Esophagus squamous epithelium (tissue), 5 donors: ENCODE measurements at regions not wholly inside any gene's neighbourhood (a gene's known extent, or its start where the extent isn't known, plus 50 kb on each side); places are given as distances from the start of the nearest gene placed in this dataset.

Source experiments
- DNase-seq: peaks from one replicate; lab custom pipeline; 2025; lab: John Stamatoyannopoulos, UW
- H3K27ac ChIP-seq, 4 donors: fragments of 200-600 bp; sonication (generic); one replicate each; pipeline ENCODE4 v1.5.1; 2016 to 2019; ENCODE audit warnings: mild to moderate bottlenecking in 1 of 4
- H3K27me3 ChIP-seq, 4 donors: fragments of 200-600 bp; sonication (generic); 1 replicate in 3 of 4; 2 replicates in 1 of 4; pipeline versions ENCODE4 v1.5.1 to v1.6.0; 2017 to 2021; ENCODE audit warnings: antibody characterized with exemption in 1 of 4
- H3K36me3 ChIP-seq, 3 donors: fragments of 200-600 bp; sonication (generic); one replicate each; pipeline ENCODE4 v1.5.1; 2016 to 2019
- H3K4me1 ChIP-seq, 3 donors: fragments of 200-600 bp; sonication (generic); one replicate each; pipeline ENCODE4 v1.5.1; 2017 to 2019
- H3K4me3 ChIP-seq, 4 donors: fragments of 200-600 bp; sonication (generic); 1 replicate in 3 of 4; 2 replicates in 1 of 4; pipeline ENCODE4 v1.5.1; 2016 to 2019; ENCODE audit warnings: mild to moderate bottlenecking in 2 of 4, moderate library complexity in 1 of 4
- H3K9me3 ChIP-seq, 3 donors: fragments of 200-600 bp; sonication (generic); one replicate each; pipeline ENCODE4 v1.5.1; 2016 to 2019
- POLR2A ChIP-seq, 4 donors: fragments of 450-650 bp; IDR thresholded peaks; one replicate each; pipeline ENCODE4 v1.6.1; 2017; ENCODE audit warnings: antibody characterized with exemption in 4 of 4, mild to moderate bottlenecking in 4 of 4, moderate library complexity in 3 of 4
- WGBS, 2 donors: methylation state at CpG; one replicate each; pipeline ENCODE4 v1.1.5; 2018; 5-methylcytosine and 5-hydroxymethylcytosine counted together
- intact Hi-C: fragments of 100-400 bp; cut with DNase I; formaldehyde crosslinking; loops from one replicate; pipeline ENCODE4 v1.15.0; 2022
- TF ChIP-seq, protein P1 (sequence below), 6 experiments: fragments of 450-650 bp in 4 of 6; fragments of 200-600 bp in 2 of 6; sonication (generic) in 2 of 6; IDR thresholded peaks; one replicate each; pipeline ENCODE4 v1.5.1; 2016 to 2019; ENCODE audit warnings: antibody characterized with exemption in 6 of 6, mild to moderate bottlenecking in 4 of 6, moderate library complexity in 4 of 6
- donor health status: DM: yes; HTN: yes; CAD: no.

DNA sequence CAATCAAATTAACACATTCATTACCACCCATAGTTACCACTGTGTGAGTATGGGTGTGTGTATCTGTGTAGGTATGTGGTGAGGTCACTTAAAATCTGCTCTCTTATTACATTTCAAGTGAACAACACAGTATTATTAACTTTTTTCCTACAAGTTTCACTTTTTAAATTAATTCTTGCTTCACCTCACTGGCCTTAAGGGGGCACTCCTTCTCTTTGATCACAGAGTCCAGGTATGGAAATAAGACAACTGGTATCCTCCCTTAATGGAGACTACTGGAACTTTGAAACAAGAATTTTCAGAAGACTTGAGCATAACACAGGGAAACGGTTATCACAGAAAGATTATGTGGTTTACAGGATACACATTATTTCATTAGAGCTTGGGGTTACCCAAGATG, 255.8 kb downstream of the ASXL3 start:
- DNase-seq, result no peak
- TF ChIP-seq, protein P1, sequence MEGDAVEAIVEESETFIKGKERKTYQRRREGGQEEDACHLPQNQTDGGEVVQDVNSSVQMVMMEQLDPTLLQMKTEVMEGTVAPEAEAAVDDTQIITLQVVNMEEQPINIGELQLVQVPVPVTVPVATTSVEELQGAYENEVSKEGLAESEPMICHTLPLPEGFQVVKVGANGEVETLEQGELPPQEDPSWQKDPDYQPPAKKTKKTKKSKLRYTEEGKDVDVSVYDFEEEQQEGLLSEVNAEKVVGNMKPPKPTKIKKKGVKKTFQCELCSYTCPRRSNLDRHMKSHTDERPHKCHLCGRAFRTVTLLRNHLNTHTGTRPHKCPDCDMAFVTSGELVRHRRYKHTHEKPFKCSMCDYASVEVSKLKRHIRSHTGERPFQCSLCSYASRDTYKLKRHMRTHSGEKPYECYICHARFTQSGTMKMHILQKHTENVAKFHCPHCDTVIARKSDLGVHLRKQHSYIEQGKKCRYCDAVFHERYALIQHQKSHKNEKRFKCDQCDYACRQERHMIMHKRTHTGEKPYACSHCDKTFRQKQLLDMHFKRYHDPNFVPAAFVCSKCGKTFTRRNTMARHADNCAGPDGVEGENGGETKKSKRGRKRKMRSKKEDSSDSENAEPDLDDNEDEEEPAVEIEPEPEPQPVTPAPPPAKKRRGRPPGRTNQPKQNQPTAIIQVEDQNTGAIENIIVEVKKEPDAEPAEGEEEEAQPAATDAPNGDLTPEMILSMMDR (IDR thresholded peaks at IDR 0.05), result no peak
- TF ChIP-seq POLR2A (IDR thresholded peaks at IDR 0.05), result no peak

DNA sequence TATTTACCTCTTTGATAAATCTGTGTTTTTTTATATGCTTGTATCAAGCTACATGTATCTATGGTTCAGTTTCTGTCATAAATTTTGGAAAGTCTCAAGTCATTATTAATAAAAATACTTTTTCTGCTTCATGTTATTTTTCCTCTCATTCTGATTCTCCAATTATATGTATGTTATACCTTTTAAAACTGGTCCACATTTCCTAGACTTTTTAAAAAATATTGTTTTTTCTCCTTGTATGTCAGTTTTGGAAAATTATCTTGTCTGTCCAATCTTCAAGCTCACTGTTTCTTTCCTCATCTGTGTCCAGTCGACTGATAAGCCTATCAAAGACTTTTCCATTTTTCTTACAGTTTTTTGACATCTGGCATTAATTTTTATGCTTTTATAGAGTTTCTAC, 253.4 kb downstream of the ASXL3 start:
- intact Hi-C loops, result no loop called here
- H3K9me3 ChIP-seq, result peaks cover 0 to 5% (median 0%) of the 10 kb centered on the region in 3 donors
- no peaks in the 10 kb centered on the region for H3K4me1 ChIP-seq
- WGBS, 2 donors, result 32 to 35% methylated on average over 1 of the region's 1 CpG
- H3K27ac ChIP-seq, result no peak overlapping the region
- no peak overlapping the region for H3K4me3 ChIP-seq
- DNase-seq, result no peak
- TF ChIP-seq, protein P1 (IDR thresholded peaks at IDR 0.05), result no peak
- H3K36me3 ChIP-seq, result no peaks in the 10 kb centered on the region
- H3K27me3 ChIP-seq, result no peaks in the 10 kb centered on the region

More for the DNA sequence above, 255.8 kb downstream of the ASXL3 start:
- no peak overlapping the region for H3K27ac ChIP-seq
- 77 to 90% methylated on average over 1 of the region's 1 CpG for WGBS, 2 donors
- intact Hi-C loops, result no loop called here
- no peaks in the 10 kb centered on the region for H3K36me3 ChIP-seq
- H3K27me3 ChIP-seq, result no peaks in the 10 kb centered on the region
- peaks cover 0 to 7% (median 0%) of the 10 kb centered on the region in 3 donors for H3K4me1 ChIP-seq
- peaks cover 0 to 5% (median 0%) of the 10 kb centered on the region in 3 donors for H3K9me3 ChIP-seq
- H3K4me3 ChIP-seq, result no peak overlapping the region

DNA sequence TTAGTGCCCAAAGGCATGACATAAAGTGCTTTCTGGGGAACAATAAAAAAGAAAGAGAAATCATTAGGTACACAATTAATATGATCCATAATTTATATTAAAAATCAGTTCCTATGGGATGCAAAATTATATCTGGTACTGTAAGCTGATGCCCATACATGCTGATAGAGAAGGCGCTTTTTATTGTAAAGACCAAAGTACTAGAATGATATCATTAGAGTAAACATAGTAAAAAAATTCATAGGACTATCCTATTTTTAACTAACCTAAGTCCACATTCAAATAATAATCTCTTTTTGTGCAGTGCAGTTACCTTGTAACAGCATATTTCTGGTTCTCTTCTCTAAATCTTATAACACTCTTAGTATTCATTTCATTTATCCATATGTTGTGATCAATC, 252.2 kb downstream of the ASXL3 start:
- Histone ChIP-seq H3K9me3 (peaks cover 0 to 5% (median 0%) of the 10 kb centered on the region in 3 donors), H3K4me1 (no peaks in the 10 kb centered on the region), H3K4me3 (no peak overlapping the region), H3K27me3 (no peaks in the 10 kb centered on the region), H3K27ac (no peak overlapping the region), H3K36me3 (no peaks in the 10 kb centered on the region)
- WGBS, 2 donors, result 77 to 93% methylated on average over 1 of the region's 1 CpG
- TF ChIP-seq, protein P1 (IDR thresholded peaks at IDR 0.05), result no peak
- no peak for TF ChIP-seq POLR2A (IDR thresholded peaks at IDR 0.05)
- no peak for DNase-seq
- intact Hi-C loops, result no loop called here

DNA sequence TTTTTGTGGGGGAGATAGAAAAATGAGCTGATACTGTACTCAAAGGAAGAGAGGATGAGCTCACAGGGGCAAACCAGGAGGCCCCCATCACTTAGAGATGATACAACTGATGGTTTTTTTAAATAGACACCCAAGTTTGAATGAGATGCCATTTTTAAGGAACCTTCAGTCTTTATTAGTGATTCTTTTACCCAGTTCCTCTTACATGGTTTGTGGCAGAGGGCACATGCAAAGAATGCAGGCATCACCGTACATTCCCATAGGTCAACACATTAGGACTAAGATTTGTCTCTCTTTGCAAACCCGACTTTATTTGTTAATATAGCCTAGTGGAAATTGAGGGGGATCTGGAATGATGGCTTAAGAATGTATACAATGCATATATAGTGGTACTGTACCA, 250.9 kb downstream of the ASXL3 start:
- WGBS, 2 donors, result 63 to 70% methylated on average over 2 of the region's 2 CpGs
- Histone ChIP-seq H3K36me3 (no peaks in the 10 kb centered on the region), H3K4me3 (no peak overlapping the region), H3K27me3 (no peaks in the 10 kb centered on the region), H3K4me1 (no peaks in the 10 kb centered on the region), H3K9me3 (peaks cover 0 to 5% (median 0%) of the 10 kb centered on the region in 3 donors), H3K27ac (no peak overlapping the region)
- intact Hi-C loops, result no loop called here
- DNase-seq, result no peak
- TF ChIP-seq, protein P1 (IDR thresholded peaks at IDR 0.05), result no peak
- TF ChIP-seq POLR2A (IDR thresholded peaks at IDR 0.05), result no peak

DNA sequence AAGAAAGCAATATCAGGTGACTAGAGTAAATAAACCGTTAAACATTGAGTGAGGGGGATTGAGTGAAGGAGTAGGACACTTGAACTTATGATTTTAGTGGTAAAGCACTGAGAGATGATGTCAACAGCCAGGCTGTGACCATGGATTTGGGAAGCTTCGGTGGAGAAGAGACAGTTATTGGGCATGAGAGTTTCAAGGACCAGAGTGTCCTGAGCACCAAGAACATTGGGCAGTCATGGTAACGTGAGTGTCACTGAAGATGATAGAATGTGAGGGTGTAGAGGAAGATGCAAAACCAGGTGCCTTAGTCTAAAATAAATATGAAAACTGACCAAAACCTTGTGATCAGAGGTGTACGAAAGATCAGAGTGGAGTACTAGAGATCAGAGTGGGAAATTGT, 248.1 kb downstream of the ASXL3 start:
- Histone ChIP-seq H3K27me3 (no peaks in the 10 kb centered on the region), H3K9me3 (no peaks in the 10 kb centered on the region), H3K27ac (no peak overlapping the region), H3K4me1 (peaks cover 0 to 24% (median 1%) of the 10 kb centered on the region in 3 donors), H3K4me3 (no peak overlapping the region), H3K36me3 (no peaks in the 10 kb centered on the region)
- no peak for TF ChIP-seq POLR2A (IDR thresholded peaks at IDR 0.05)
- TF ChIP-seq, protein P1 (IDR thresholded peaks at IDR 0.05), result no peak
- 75 to 77% methylated on average over 4 of the region's 4 CpGs for WGBS, 2 donors
- intact Hi-C loops, result no loop called here
- DNase-seq, result no peak
